Tibial artery (tissue), 4 donors: ENCODE measurements at regions not wholly inside any gene's neighbourhood (a gene's known extent, or its start where the extent isn't known, plus 50 kb on each side); places are given as distances from the start of the nearest gene placed in this dataset.
"Not testable (repeated sequence)": the region's sequence is repeated elsewhere in the genome, so short reads cannot be mapped to it uniquely, and the experiment has no call there.

Experiments
- DNase-seq, 2 donors: peaks; one replicate each; pipeline ENCODE4 v3.0.0-alpha.2; 2019
- H3K27ac ChIP-seq, 2 donors: fragments of 200-600 bp; sonication (generic) in 1 of 2; 1 replicate in 1 of 2; 2 replicates in 1 of 2; pipeline ENCODE4 v1.5.1; 2018 to 2019; ENCODE audit warnings: mild to moderate bottlenecking in 1 of 2
- H3K27me3 ChIP-seq, 2 donors: fragments of 200-600 bp; sonication (generic) in 1 of 2; one replicate each; pipeline versions ENCODE4 v1.5.1 to v1.6.0; 2016 to 2019
- H3K36me3 ChIP-seq, 3 donors: fragments of 200-600 bp; sonication (generic) in 2 of 3; one replicate each; pipeline ENCODE4 v1.5.1; 2016 to 2019; ENCODE audit warnings: mild to moderate bottlenecking in 2 of 3
- H3K4me1 ChIP-seq, 4 donors: fragments of 200-600 bp; sonication (generic) in 2 of 4; 1 replicate in 3 of 4; 2 replicates in 1 of 4; pipeline ENCODE4 v1.5.1; 2016 to 2019
- H3K4me3 ChIP-seq, 2 donors: fragments of 200-600 bp; sonication (generic) in 1 of 2; 1 replicate in 1 of 2; 2 replicates in 1 of 2; pipeline ENCODE4 v1.5.1; 2018 to 2019; ENCODE audit warnings: mild to moderate bottlenecking in 2 of 2
- H3K9me3 ChIP-seq, 3 donors: fragments of 200-600 bp; sonication (generic) in 1 of 3; one replicate each; pipeline ENCODE4 v1.5.1; 2016 to 2019
- intact Hi-C: fragments of 100-400 bp; cut with DNase I; formaldehyde crosslinking; loops from one replicate; pipeline ENCODE4 v1.15.0; 2023; ENCODE audit warnings: low total_unique reads

DNA sequence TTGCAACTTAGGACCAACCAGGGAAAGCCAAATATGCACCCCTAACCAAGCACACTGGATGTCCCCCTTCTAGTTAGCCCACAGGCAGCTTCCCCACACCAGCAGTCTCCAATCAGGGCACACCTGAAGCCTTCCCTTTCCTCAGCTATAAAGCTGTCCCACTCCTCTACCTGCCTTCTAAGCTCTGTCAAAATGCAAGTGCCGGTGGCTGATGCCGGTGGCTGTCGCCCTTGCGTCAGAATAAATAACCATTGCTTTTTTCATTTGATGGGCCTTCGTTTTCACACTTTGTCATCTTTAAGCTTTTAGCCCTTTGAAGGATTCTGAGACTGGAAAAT, 139.4 kb downstream of the FAM72C start:
- H3K27me3 ChIP-seq, DNase-seq, H3K9me3 ChIP-seq, H3K4me1 ChIP-seq, H3K4me3 ChIP-seq, H3K27ac ChIP-seq, H3K36me3 ChIP-seq, intact Hi-C loops: not testable (repeated sequence)

DNA sequence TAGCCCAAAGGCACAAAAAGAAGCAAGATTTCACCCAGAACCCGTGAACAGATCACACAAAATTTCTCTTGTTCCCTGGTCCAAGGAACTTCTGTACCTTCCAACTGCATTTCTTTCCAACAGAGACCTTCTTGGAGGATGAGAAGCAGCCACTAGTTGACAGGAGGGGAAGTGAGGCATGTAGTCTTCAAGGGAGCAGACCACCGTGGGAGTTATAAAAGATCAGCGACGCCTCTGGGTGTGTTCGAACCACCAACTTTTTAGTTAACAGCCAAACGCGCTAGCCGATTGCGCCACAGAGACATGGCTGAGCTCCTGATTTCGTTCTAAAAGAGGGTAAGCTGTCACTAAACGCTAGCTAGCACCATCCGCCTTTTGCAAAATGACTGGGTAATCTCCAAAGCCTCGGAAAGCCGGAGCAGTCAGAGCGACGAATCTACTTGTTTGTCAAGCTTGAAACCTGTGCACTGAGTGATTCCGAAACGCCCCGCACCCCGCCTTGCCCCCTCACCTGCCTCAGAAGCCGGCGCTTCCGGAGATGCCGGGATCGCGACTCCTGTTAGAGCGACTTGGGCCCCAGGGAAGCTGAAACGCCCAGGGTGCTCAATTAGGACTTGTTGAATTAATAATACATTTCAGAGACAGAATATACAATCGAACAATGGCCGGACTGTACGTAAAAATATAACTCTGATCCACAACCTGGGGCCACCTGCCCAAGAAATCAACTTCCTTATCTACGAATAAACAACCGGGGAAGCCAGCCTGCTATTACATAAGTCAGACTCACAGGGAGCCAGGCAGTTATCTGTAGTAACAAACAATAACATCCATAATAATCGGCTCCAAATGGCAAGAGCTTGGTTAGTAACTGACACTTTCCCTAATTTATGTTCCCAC, 140.1 kb downstream of the FAM72C start:
- not testable (repeated sequence) for H3K4me1 ChIP-seq

DNA sequence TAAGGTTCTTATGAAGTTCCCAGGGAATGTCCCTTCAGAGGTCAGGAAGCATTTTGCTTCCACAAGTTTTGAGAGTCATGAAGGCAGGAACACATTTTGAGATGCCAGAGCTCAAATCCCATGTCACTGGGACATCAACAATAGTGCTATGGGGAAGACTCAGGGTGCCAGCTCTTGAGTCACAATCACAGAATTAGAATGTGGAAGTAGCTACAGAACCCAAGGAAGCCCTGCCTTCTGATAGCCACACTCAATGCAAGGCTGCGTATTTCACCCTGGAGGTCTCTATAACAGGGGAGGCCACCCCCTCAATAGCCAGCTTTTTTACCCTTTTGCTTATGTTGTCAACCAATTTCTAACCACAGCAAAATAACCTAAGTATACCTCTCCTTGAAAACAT, 145.6 kb downstream of the FAM72C start:
- H3K36me3 ChIP-seq, H3K9me3 ChIP-seq, H3K27ac ChIP-seq, H3K4me1 ChIP-seq, intact Hi-C loops, H3K4me3 ChIP-seq, DNase-seq, H3K27me3 ChIP-seq: not testable (repeated sequence)

More for the DNA sequence above, 140.1 kb downstream of the FAM72C start:
- H3K9me3 ChIP-seq, H3K36me3 ChIP-seq, intact Hi-C loops, H3K27me3 ChIP-seq, H3K4me3 ChIP-seq, DNase-seq, H3K27ac ChIP-seq: not testable (repeated sequence)

DNA sequence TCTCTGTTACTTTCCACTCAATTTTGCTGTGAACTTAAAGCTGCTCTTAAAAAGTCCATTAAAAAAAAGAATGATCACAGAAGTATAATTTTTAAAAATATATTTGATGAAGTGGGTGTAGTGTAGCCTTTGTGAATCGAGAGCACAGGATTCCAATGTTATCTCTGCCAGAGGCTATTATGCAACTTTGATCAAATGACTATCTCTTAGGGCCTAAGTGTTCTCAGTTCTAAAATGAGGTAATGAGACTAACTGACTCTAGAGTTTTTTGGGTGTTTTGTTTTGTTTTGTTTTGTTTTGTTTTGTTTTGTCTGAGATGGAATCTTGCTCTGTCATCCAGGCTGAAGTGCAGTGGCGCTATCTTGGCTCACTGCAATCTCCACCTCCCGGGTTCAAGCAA, 147.5 kb downstream of the FAM72C start:
- H3K27me3 ChIP-seq, H3K9me3 ChIP-seq, H3K4me1 ChIP-seq, H3K36me3 ChIP-seq, H3K27ac ChIP-seq, H3K4me3 ChIP-seq, DNase-seq, intact Hi-C loops: not testable (repeated sequence)

DNA sequence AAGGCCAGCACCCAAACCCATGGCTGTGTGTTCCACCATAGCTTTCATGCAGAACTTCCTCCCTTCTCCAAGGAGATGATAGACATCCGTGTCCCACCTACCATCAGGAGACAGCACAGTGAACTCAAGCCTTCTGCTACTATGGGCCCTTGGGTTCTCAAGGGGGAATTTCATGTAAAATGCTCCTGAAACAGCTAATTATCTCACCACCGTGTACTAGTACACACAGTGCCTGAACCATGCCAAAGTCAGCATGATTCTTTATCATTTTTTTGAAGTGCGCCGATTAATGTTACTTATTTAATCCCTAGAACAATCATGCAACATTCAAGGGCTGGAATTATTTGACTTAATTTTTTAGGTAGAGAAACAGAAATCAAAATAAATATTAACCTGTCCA, 151.7 kb downstream of the FAM72C start:
- intact Hi-C loops, H3K9me3 ChIP-seq, DNase-seq, H3K27me3 ChIP-seq, H3K27ac ChIP-seq, H3K4me1 ChIP-seq, H3K4me3 ChIP-seq, H3K36me3 ChIP-seq: not testable (repeated sequence)

DNA sequence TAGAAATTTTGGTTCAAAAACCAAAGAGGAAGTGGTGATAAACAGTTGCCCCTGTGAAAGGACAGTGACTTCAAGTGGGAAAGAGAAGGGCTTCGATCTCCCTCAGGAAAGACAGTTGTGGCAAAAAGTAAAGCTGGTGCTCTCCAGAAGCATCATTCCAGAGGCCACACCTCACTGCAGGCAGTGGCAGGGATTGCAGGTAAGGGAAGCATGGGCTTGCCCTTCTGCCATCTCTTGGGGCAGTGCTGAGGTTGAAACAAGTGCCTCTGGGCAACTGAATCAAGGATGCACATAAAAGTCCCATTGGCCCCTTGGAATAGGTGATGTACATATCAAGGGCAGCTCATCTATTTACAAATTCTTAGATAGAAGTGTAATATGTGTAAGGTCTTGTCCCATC, 155.4 kb downstream of the FAM72C start:
- H3K36me3 ChIP-seq, H3K27me3 ChIP-seq, H3K4me3 ChIP-seq, H3K4me1 ChIP-seq, H3K27ac ChIP-seq, DNase-seq, intact Hi-C loops, H3K9me3 ChIP-seq: not testable (repeated sequence)

DNA sequence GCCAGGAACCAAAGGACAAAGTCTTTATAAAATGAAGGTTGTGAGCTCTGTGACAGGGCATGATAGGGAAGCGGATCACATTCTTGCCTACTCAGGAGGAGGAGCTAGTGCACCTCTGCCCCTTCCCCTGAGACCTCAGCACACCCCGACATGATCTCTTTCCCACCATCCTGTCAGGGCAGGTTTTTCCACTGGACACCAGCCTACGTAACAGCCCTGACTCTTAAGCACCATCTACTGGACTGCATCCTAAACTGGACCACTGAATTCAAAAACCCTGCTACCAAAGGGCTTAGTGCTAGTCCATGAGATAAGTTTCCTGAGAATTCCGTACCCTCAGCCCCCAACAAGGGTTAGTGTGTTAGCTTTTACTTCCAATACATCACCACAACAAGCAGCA, 166.4 kb downstream of the FAM72C start:
- H3K4me3 ChIP-seq, H3K4me1 ChIP-seq, intact Hi-C loops, H3K36me3 ChIP-seq, H3K9me3 ChIP-seq, H3K27me3 ChIP-seq, H3K27ac ChIP-seq, DNase-seq: not testable (repeated sequence)

DNA sequence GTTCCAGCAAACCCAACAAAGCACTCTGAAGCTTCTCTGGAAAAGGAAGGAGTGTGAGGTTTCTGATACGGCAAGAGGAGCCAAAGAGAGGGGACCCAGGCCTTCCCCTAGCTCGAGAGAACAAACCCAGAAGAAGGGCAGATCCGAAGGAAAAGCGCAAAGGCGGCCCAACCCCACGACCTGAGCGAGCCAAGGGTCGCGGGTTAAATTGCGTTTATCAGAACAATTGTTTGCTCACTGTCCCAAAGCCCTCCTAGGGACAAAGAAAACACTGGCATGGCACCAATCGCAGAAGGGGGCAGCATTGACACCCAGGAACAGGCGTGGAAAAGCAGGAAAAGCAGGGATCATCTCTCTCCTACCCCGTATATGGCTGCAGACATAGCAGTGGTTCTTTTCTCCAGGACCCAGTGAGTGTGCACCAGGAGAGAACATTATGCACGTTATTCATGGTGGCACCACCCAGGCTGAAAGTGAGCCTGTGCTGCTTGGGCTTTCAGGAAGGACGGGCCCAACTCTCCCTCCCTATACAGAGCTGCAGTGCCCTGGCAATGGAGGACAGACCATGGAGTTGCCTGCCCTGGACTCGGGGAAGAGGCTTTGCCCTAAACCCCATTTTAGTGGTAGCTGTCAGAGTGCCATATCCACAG, 167.0 kb downstream of the FAM72C start:
- H3K27ac ChIP-seq, H3K27me3 ChIP-seq, intact Hi-C loops, H3K9me3 ChIP-seq, H3K4me1 ChIP-seq, DNase-seq, H3K4me3 ChIP-seq, H3K36me3 ChIP-seq: not testable (repeated sequence)

DNA sequence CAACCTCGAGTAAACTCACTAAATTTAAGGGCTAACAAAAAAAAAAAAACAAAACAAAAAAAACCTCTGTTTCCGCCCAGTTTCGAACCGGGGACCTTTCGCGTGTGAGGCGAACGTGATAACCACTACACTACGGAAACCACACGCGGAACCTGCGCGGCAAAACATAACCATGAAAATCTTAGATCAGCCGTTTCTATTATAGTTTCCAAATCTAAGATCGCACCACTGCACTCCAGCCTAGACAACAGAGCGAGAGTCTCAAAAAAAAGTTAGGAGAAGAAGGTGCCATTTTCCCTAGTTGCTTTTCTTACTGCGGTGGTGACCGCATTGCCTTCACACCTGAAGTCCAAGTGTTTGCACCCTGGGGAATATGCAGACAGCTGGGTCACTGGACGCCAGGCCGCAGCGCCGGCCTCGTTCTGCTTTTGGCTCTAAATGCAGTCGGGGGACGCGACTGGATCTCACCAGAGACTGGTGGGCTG, 167.8 kb downstream of the FAM72C start:
- H3K36me3 ChIP-seq, H3K4me1 ChIP-seq, H3K9me3 ChIP-seq, DNase-seq, intact Hi-C loops, H3K27me3 ChIP-seq, H3K27ac ChIP-seq: not testable (repeated sequence)
- peak overlapping the region in 1 of 2 donors; percentile 18 for H3K4me3 ChIP-seq

DNA sequence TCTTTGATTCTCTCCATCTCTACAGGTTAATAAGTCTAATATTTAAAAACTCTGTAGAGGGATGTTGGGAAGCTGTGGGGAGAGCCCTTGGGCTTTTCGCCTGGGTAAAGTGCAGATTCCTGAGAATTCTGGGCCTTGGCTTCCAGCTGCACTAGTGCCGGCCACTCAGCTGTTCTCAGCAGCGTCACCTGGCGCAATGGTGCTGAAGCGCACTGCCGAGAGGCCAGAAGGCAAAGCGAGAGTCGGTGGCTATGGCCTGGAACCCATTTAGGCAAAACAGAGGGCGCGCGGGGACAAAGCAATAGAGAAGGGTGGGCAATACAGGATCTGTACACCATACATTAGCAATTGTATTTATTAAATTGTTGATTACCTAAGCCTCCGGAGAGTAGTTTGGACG, 168.7 kb downstream of the FAM72C start:
- H3K27ac ChIP-seq, H3K36me3 ChIP-seq, DNase-seq, intact Hi-C loops, H3K9me3 ChIP-seq, H3K4me3 ChIP-seq, H3K4me1 ChIP-seq, H3K27me3 ChIP-seq: not testable (repeated sequence)

DNA sequence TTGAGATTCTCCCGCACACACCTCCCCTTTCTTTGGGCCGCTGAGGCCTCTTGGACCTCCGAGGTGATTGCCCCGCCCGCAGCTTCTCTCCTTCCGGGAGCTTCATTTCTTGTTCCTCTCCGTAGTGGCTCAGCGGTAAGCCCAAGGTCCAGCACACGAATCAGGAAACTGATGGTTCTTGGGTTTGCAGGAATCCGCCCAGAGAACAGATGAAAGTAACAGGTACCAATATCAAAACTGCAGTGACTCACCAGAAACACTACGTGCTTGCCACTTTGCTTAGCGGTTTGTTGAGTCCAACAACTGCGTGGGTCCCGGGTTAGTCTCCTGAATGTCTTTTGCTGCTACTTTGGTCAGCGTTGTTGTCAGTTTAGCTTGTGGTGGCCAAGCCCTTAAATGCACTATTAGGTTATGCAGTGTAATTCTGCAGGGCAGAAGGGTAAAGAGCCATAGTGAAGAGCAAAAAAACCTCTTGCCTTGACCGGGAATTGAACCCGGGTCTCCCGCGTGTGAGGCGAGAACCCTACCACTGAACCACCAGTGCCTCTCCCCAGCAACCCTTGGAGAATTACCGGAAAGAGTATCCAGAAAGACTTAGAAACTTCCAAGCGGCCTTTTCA, 172.1 kb downstream of the FAM72C start:
- DNase-seq, H3K27me3 ChIP-seq, H3K27ac ChIP-seq, intact Hi-C loops, H3K9me3 ChIP-seq, H3K36me3 ChIP-seq, H3K4me3 ChIP-seq, H3K4me1 ChIP-seq: not testable (repeated sequence)

DNA sequence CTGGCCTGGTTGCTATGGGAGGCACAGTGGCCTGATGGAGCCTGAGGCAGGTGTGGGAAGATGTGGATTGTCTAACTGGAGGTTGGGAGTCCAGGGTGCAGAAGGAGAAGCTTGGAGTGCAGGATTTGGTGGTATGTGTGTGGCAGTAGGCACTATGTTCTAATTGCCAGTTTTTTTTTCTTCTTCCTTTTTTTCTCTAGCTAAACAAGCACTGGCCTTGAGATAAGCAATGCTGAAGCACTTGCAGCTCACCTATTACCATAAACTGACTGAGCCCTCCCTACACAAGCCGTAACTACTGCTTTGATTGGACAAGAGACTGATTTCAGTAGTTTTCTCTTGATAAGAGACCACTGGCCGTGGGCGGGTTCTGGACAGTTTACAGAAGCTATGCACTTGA, 175.4 kb downstream of the FAM72C start:
- H3K9me3 ChIP-seq, intact Hi-C loops, H3K4me1 ChIP-seq, DNase-seq, H3K36me3 ChIP-seq, H3K27ac ChIP-seq, H3K27me3 ChIP-seq, H3K4me3 ChIP-seq: not testable (repeated sequence)

DNA sequence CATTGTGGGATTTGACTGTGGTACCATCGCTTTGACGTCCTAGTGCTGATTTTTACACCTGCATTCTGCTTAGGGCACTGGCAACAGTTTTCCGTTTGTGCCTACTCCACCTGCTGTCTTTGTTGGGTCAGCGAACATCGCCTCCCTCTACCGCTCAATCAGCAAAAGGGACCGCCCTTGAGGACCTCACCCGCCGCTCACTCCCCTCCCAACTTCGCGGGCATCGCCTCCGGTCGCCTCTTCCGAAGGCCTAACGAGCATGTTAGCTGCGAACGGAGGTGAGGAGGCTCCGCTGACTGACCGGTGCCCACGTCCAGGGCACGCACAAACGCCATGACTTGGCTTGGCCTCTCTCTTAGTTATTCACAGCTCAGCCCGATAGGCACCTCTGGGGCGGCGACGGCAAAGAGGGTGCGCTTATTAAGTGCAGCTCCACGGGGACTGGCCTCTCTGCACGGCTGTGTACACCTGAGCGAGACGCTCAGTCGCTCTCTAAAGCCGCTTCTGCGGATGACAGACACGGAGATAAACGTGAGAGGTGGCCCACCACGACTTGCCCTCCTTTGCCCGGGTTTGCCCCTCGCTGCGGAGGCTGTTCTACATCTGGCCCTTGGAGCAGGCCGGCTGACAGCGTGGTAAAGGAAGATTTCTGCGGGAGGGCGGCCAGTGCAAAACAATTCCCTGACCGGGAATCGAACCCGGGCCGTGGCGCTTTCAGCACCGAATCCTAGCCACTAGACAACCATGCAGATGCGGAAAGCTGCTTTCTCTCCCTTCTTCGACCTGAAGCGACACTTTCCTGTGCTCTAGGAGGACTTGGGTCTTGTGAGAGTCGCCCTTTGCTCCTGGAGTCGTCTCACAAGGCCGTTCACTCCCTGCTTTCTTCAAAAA, 179.5 kb downstream of the FAM72C start:
- intact Hi-C loops, H3K36me3 ChIP-seq, H3K27me3 ChIP-seq, DNase-seq, H3K4me3 ChIP-seq, H3K9me3 ChIP-seq, H3K4me1 ChIP-seq, H3K27ac ChIP-seq: not testable (repeated sequence)
